RWPE2 (cell line): ENCODE measurements at regions not wholly inside any gene's neighbourhood (a gene's known extent, or its start where the extent isn't known, plus 50 kb on each side); places are given as distances from the start of the nearest gene placed in this dataset.

ENCODE experiments used
- ATAC-seq: fragments of 200-7000 bp; cut with Tn5 transposase; 3 replicates; pipeline ENCODE4 v1.9.1; 2021; ENCODE audit warnings: low read depth
- DNase-seq: peaks from one replicate; pipeline ENCODE4 v3.0.0-alpha.2; 2020; ENCODE audit warnings: low spot score
- H3K27ac ChIP-seq: fragments of 450-650 bp; 2 replicates; pipeline ENCODE4 v1.5.1; 2017; ENCODE audit warnings: mild to moderate bottlenecking; ENCODE audit not compliant: poor library complexity, severe bottlenecking
- H3K27me3 ChIP-seq: fragments of 250-450 bp; sonication (Bioruptor Pico); 2 replicates; pipeline ENCODE4 v1.5.1; 2021; ENCODE audit warnings: mild to moderate bottlenecking, moderate library complexity; ENCODE audit not compliant: insufficient read depth, poor library complexity, severe bottlenecking
- H3K36me3 ChIP-seq: fragments of 250-450 bp; sonication (Bioruptor Pico); 2 replicates; pipeline ENCODE4 v1.5.1; 2020; ENCODE audit warnings: low read depth, mild to moderate bottlenecking, moderate library complexity
- H3K4me1 ChIP-seq: fragments of 250-450 bp; sonication (Bioruptor Pico); 2 replicates; pipeline ENCODE4 v1.5.1; 2021; ENCODE audit warnings: mild to moderate bottlenecking, moderate library complexity; ENCODE audit not compliant: insufficient read depth, poor library complexity, severe bottlenecking
- H3K4me3 ChIP-seq: fragments of 250-450 bp; sonication (Bioruptor Pico); 2 replicates; pipeline ENCODE4 v1.5.1; 2021; ENCODE audit warnings: mild to moderate bottlenecking, moderate library complexity; ENCODE audit not compliant: severe bottlenecking
- H3K9me3 ChIP-seq: fragments of 250-450 bp; sonication (Bioruptor Pico); 2 replicates; pipeline ENCODE4 v1.5.1; 2021; ENCODE audit warnings: mild to moderate bottlenecking, moderate library complexity; ENCODE audit not compliant: severe bottlenecking
- TF ChIP-seq, protein P1 (sequence below): fragments of 450-650 bp; IDR thresholded peaks from one replicate; pipeline ENCODE4 v1.5.1; 2017; ENCODE audit warnings: mild to moderate bottlenecking, moderate library complexity; ENCODE audit not compliant: poor library complexity, severe bottlenecking

DNA sequence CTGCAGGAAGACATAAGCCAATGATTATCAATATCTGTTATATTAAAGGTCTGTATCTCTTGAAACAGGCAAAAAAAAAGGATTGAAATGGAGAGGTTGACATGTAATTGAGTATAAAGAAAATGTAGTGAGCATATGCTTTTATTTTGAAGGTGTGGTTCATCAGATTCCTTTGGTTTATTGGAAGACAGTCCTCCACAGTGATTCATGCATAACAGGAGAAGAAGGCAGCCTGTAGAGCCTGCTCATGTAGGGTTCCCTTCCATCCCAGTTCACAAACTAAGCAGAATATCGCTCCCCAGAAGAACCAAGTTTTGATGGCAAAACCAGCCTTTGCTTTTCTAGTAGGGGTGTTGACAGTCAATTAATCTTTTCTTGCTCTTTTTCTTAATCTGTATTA is 1016.8 kb upstream of the ADGRL4 start:
- Histone ChIP-seq H3K4me1 (no peaks in the 10 kb centered on the region), H3K27ac (no peak overlapping the region), H3K27me3 (no peaks in the 10 kb centered on the region), H3K9me3 (no peaks in the 10 kb centered on the region), H3K36me3 (no peaks in the 10 kb centered on the region), H3K4me3 (no peak overlapping the region)
- TF ChIP-seq, protein P1, sequence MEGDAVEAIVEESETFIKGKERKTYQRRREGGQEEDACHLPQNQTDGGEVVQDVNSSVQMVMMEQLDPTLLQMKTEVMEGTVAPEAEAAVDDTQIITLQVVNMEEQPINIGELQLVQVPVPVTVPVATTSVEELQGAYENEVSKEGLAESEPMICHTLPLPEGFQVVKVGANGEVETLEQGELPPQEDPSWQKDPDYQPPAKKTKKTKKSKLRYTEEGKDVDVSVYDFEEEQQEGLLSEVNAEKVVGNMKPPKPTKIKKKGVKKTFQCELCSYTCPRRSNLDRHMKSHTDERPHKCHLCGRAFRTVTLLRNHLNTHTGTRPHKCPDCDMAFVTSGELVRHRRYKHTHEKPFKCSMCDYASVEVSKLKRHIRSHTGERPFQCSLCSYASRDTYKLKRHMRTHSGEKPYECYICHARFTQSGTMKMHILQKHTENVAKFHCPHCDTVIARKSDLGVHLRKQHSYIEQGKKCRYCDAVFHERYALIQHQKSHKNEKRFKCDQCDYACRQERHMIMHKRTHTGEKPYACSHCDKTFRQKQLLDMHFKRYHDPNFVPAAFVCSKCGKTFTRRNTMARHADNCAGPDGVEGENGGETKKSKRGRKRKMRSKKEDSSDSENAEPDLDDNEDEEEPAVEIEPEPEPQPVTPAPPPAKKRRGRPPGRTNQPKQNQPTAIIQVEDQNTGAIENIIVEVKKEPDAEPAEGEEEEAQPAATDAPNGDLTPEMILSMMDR, result no peak
- no peak for ATAC-seq
- no peak for DNase-seq

DNA sequence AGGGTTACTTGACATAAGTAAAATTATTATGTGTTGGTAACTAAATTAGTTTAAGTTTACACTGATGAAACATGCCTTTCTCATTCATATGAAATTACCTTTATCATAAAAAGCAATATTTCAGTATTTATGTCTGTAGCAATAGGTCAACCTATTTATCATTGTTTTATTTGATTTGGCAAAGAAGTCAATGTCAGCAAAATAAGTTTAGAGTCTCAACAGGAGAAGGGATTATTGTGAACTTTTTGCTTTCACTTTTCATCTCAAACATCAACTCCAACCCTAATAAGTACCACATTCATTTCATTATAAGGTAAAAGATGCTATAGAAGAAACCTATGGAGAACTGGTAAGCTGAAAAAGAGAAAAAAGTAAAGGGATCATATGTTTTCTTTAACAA is 1015.4 kb upstream of the ADGRL4 start:
- Histone ChIP-seq H3K4me1 (no peaks in the 10 kb centered on the region), H3K27me3 (no peaks in the 10 kb centered on the region), H3K4me3 (no peak overlapping the region), H3K36me3 (no peaks in the 10 kb centered on the region), H3K9me3 (no peaks in the 10 kb centered on the region), H3K27ac (no peak overlapping the region)
- DNase-seq (no peak), ATAC-seq (no peak)
- TF ChIP-seq, protein P1, result no peak

DNA sequence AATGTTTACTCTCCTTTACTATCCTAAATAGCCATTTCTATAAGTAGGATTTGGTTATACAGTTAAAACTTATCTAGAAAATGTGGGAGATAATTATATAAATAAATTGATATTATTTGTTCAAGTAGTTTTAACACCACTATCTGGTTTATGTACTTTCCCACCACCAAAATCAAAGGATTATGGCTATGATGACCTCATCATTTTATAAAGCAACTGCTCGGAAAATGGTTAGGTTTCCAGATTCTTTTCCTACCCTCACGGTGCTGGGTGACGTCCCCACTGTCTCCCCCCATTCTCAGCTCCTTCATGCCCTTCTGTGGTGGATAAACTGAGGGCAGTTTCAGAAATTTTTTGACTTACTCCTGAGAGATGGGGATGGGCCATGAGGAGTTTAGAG is 1011.8 kb upstream of the ADGRL4 start:
- DNase-seq, result no peak
- no peaks in the 10 kb centered on the region for H3K27me3 ChIP-seq
- H3K36me3 ChIP-seq, result no peaks in the 10 kb centered on the region
- H3K27ac ChIP-seq, result no peak overlapping the region
- TF ChIP-seq, protein P1, result no peak
- H3K4me3 ChIP-seq, result no peak overlapping the region
- H3K9me3 ChIP-seq, result no peaks in the 10 kb centered on the region
- no peak for ATAC-seq
- H3K4me1 ChIP-seq, result no peaks in the 10 kb centered on the region

DNA sequence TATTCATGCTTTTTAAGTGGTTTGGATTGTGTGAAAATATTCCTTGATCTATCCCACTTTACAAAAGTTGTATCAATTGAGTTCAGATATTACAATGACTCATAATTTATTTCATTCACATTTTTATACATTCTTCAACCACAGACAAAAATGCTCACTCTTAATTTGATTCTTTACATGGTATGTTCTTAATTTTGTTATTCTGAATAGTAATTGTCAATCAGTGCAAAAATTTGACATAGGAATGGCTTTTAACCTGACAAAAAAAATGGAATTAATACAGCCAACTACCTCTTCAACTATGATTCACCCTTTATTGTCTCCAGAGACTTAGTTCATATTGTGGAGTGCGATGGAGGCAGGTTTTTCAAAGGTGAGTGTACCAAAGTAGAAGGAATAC is 1002.4 kb upstream of the ADGRL4 start:
- TF ChIP-seq, protein P1, result no peak
- Histone ChIP-seq H3K36me3 (no peaks in the 10 kb centered on the region), H3K27me3 (no peaks in the 10 kb centered on the region), H3K4me1 (no peaks in the 10 kb centered on the region), H3K9me3 (no peaks in the 10 kb centered on the region), H3K27ac (no peak overlapping the region), H3K4me3 (no peak overlapping the region)
- DNase-seq, result no peak
- no peak for ATAC-seq

DNA sequence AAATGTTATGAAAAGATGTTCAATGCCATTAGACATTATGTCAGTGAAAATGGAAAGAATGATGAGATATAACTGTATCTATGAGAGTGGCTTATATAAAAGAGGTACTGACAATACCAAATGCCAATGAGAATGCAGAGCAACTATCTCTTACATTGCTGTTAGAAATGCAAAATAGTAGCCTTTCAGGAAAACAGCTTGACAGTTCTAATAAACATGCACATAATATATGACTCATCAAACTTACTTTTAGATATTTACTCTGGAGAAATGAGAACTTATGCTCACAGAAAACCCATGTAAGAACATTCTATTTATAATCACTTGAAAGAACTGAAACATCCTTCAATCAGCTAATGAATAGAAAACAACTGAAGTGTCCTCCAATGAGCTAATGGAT is 996.7 kb upstream of the ADGRL4 start:
- DNase-seq (no peak), ATAC-seq (no peak)
- H3K36me3 ChIP-seq, result no peaks in the 10 kb centered on the region
- H3K9me3 ChIP-seq, result no peaks in the 10 kb centered on the region
- no peaks in the 10 kb centered on the region for H3K4me1 ChIP-seq
- TF ChIP-seq, protein P1, result no peak
- H3K27me3 ChIP-seq, result no peaks in the 10 kb centered on the region
- no peak overlapping the region for H3K27ac ChIP-seq
- H3K4me3 ChIP-seq, result no peak overlapping the region
